ENCODE measurements at regions not wholly inside any gene's neighbourhood (a gene's known extent, or its start where the extent isn't known, plus 50 kb on each side); places are given as distances from the start of the nearest gene placed in this dataset.

DNA sequence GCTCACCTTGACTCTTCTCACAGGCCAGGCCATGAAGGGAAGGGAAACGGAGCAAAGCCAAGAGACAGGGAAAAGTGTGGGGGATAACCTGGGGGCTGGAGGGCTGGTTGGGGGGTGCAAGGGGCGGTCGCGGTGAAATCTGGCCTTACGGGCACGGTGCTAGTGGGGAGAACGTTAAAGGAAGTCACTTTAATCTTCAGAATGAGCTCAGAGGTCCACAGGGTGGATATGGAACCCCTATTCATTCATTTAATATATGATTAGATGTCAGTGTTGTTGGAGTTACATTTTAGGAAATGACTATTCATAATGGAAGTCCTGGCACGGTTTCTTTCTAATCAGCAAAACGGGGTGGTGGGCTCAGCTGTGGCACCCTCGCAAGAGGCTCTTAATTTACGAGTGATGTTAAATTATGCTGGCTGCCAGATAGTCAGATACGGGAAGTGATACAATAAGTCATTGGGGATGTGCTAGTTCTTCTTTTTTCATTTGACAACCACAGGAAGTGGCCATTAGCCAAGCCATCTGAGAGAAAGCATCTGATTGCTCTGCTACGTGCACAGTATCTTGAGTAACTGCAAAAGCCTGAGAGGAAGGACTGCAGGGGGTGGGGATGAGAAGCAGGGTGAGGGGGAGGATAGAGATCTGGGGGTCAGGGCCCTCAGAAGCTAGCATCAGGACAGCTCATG is 253.0 kb downstream of the QKI start:
- no peak overlapping the region for H3K4me3 ChIP-seq
- H3K27me3 ChIP-seq, result no peaks in the 10 kb centered on the region
- no peaks in the 10 kb centered on the region for H3K4me1 ChIP-seq
- H3K36me3 ChIP-seq, result no peaks in the 10 kb centered on the region
- H3K27ac ChIP-seq, result no peak overlapping the region
- WGBS (ENCODE audit: insufficient coverage, low coverage, low lambda C conversion rate, missing lambda C conversion rate), result 27% methylated on average over 7 of the region's 13 CpGs
- ATAC-seq (peak; percentile 51 to 84 (median 71)), DNase-seq (no peak)
- no peaks in the 10 kb centered on the region for H3K9me3 ChIP-seq
- intact Hi-C loops (cut with DNase I), result no loop called here
- TF ChIP-seq POLR2A (IDR thresholded peaks at IDR 0.05), result no peak
- no peak for TF ChIP-seq CTCF (IDR thresholded peaks at IDR 0.05)

- intact Hi-C loops (cut with DNase I), result no loop called here
- Histone ChIP-seq H3K27ac (no peak overlapping the region), H3K4me1 (no peaks in the 10 kb centered on the region), H3K9me3 (no peaks in the 10 kb centered on the region), H3K27me3 (no peaks in the 10 kb centered on the region), H3K36me3 (no peaks in the 10 kb centered on the region), H3K4me3 (no peak overlapping the region)
- ATAC-seq, result no peak
- no peak for TF ChIP-seq CTCF (IDR thresholded peaks at IDR 0.05)
- no peak for TF ChIP-seq POLR2A (IDR thresholded peaks at IDR 0.05)
- 91% methylated on average over 1 of the region's 1 CpG for WGBS (ENCODE audit: insufficient coverage, low coverage, low lambda C conversion rate, missing lambda C conversion rate)
- no peak for DNase-seq
Observed at GRCh38 chr6:163665464-163665863, 250.9 kb downstream of the QKI start.

DNA sequence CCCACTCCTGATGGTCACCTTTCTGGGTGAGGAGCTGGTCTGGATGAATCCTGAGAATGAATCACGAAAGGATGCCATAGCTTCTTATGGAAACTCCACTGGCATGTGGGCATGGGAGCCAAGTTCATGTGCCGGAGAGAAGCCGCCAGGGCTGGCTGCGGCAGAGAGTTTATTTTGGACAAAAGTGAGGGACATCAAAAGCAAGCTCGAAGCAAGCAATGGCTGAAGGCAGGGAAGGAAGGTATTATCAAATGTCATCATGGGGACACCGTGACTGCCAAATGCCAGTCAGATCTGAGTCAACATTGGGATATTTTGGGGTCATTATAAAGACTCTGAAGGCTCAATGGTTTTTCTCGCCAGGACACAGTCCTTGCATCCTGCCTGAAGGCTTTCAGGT is 249.1 kb downstream of the QKI start:
- intact Hi-C loops (cut with DNase I), result no loop called here

GRCh38 chr6:163662604-163663225 is 248.2 kb downstream of the QKI start:
- H3K27ac ChIP-seq, result no peak overlapping the region
- H3K36me3 ChIP-seq, result no peaks in the 10 kb centered on the region
- TF ChIP-seq CTCF (IDR thresholded peaks at IDR 0.05) (no peak), POLR2A (IDR thresholded peaks at IDR 0.05) (no peak)
- H3K9me3 ChIP-seq, result no peaks in the 10 kb centered on the region
- DNase-seq (no peak), ATAC-seq (no peak)
- H3K4me3 ChIP-seq, result no peak overlapping the region
- H3K4me1 ChIP-seq, result no peaks in the 10 kb centered on the region
- H3K27me3 ChIP-seq, result no peaks in the 10 kb centered on the region
- 96% methylated on average over 4 of the region's 16 CpGs for WGBS (ENCODE audit: insufficient coverage, low coverage, low lambda C conversion rate, missing lambda C conversion rate)
- intact Hi-C loops (cut with DNase I), result no loop called here

More for the DNA sequence above, 249.1 kb downstream of the QKI start:
- H3K4me1 ChIP-seq, result no peaks in the 10 kb centered on the region
- ATAC-seq, result no peak
- H3K9me3 ChIP-seq, result no peaks in the 10 kb centered on the region
- no peaks in the 10 kb centered on the region for H3K36me3 ChIP-seq
- no peak overlapping the region for H3K27ac ChIP-seq
- no peak for TF ChIP-seq CTCF (IDR thresholded peaks at IDR 0.05)
- TF ChIP-seq POLR2A (IDR thresholded peaks at IDR 0.05), result no peak
- DNase-seq, result no peak
- H3K27me3 ChIP-seq, result no peaks in the 10 kb centered on the region
- WGBS (ENCODE audit: insufficient coverage, low coverage, low lambda C conversion rate, missing lambda C conversion rate), result 47% methylated on average over 3 of the region's 7 CpGs
- H3K4me3 ChIP-seq, result no peak overlapping the region
